Cerebellar cortex (tissue), 1 donor: ENCODE measurements at regions not wholly inside any gene's neighbourhood (a gene's known extent, or its start where the extent isn't known, plus 50 kb on each side); places are given as distances from the start of the nearest gene placed in this dataset.

Source experiments
- DNase-seq: peaks from one replicate; pipeline ENCODE4 v3.0.0-alpha.2; 2015; ENCODE audit warnings: low spot score

- no peak for DNase-seq
Observed at GRCh38 chr13:74794582-74794981, 660.4 kb upstream of the KLF12 start.

- DNase-seq: no peak
Observed at GRCh38 chr13:74794147-74794546, 659.9 kb upstream of the KLF12 start.

GRCh38 chr13:74784959-74785358 is 650.8 kb upstream of the KLF12 start:
- no peak for DNase-seq

GRCh38 chr13:74778946-74779345 is 644.7 kb upstream of the KLF12 start:
- no peak for DNase-seq

- no peak for DNase-seq
Observed at GRCh38 chr13:74778087-74778486, 643.9 kb upstream of the KLF12 start.

- no peak for DNase-seq
Observed at GRCh38 chr13:74774264-74774663, 640.1 kb upstream of the KLF12 start.

- no peak for DNase-seq
Observed at GRCh38 chr13:74773248-74773647, 639.0 kb upstream of the KLF12 start.

GRCh38 chr13:74771964-74772363 is 637.8 kb upstream of the KLF12 start:
- DNase-seq: no peak

- no peak for DNase-seq
Observed at GRCh38 chr13:74770361-74770760, 636.2 kb upstream of the KLF12 start.

GRCh38 chr13:74769333-74769732 is 635.1 kb upstream of the KLF12 start:
- DNase-seq: no peak

GRCh38 chr13:74768521-74769085 is 634.4 kb upstream of the KLF12 start:
- no peak for DNase-seq

GRCh38 chr13:74767050-74767449 is 632.8 kb upstream of the KLF12 start:
- DNase-seq: no peak

GRCh38 chr13:74765955-74766354 is 631.8 kb upstream of the KLF12 start:
- no peak for DNase-seq

- DNase-seq: no peak
Observed at GRCh38 chr13:74761801-74762757, 627.9 kb upstream of the KLF12 start.

- no peak for DNase-seq
Observed at GRCh38 chr13:74758188-74758587, 624.0 kb upstream of the KLF12 start.

GRCh38 chr13:74755065-74755464 is 620.9 kb upstream of the KLF12 start:
- no peak for DNase-seq

- DNase-seq: no peak
Observed at GRCh38 chr13:74751739-74752138, 617.5 kb upstream of the KLF12 start.

- no peak for DNase-seq
Observed at GRCh38 chr13:74747186-74747955, 613.2 kb upstream of the KLF12 start.

GRCh38 chr13:74743992-74744391 is 609.8 kb upstream of the KLF12 start:
- DNase-seq: no peak

- no peak for DNase-seq
Observed at GRCh38 chr13:74741732-74742131, 607.5 kb upstream of the KLF12 start.

GRCh38 chr13:74732736-74733385 is 598.7 kb upstream of the KLF12 start:
- DNase-seq: peak; percentile 44

GRCh38 chr13:74731731-74732130 is 597.5 kb upstream of the KLF12 start:
- DNase-seq: no peak
